RWPE2 (cell line): ENCODE measurements at regions not wholly inside any gene's neighbourhood (a gene's known extent, or its start where the extent isn't known, plus 50 kb on each side); places are given as distances from the start of the nearest gene placed in this dataset.

Experiments used
- ATAC-seq: fragments of 200-7000 bp; cut with Tn5 transposase; 3 replicates; pipeline ENCODE4 v1.9.1; 2021; ENCODE audit warnings: low read depth
- DNase-seq: peaks from one replicate; pipeline ENCODE4 v3.0.0-alpha.2; 2020; ENCODE audit warnings: low spot score
- H3K27ac ChIP-seq: fragments of 450-650 bp; 2 replicates; pipeline ENCODE4 v1.5.1; 2017; ENCODE audit warnings: mild to moderate bottlenecking; ENCODE audit not compliant: poor library complexity, severe bottlenecking
- H3K27me3 ChIP-seq: fragments of 250-450 bp; sonication (Bioruptor Pico); 2 replicates; pipeline ENCODE4 v1.5.1; 2021; ENCODE audit warnings: mild to moderate bottlenecking, moderate library complexity; ENCODE audit not compliant: insufficient read depth, poor library complexity, severe bottlenecking
- H3K36me3 ChIP-seq: fragments of 250-450 bp; sonication (Bioruptor Pico); 2 replicates; pipeline ENCODE4 v1.5.1; 2020; ENCODE audit warnings: low read depth, mild to moderate bottlenecking, moderate library complexity
- H3K4me1 ChIP-seq: fragments of 250-450 bp; sonication (Bioruptor Pico); 2 replicates; pipeline ENCODE4 v1.5.1; 2021; ENCODE audit warnings: mild to moderate bottlenecking, moderate library complexity; ENCODE audit not compliant: insufficient read depth, poor library complexity, severe bottlenecking
- H3K4me3 ChIP-seq: fragments of 250-450 bp; sonication (Bioruptor Pico); 2 replicates; pipeline ENCODE4 v1.5.1; 2021; ENCODE audit warnings: mild to moderate bottlenecking, moderate library complexity; ENCODE audit not compliant: severe bottlenecking
- H3K9me3 ChIP-seq: fragments of 250-450 bp; sonication (Bioruptor Pico); 2 replicates; pipeline ENCODE4 v1.5.1; 2021; ENCODE audit warnings: mild to moderate bottlenecking, moderate library complexity; ENCODE audit not compliant: severe bottlenecking
- CTCF ChIP-seq: fragments of 450-650 bp; IDR thresholded peaks from one replicate; pipeline ENCODE4 v1.5.1; 2017; ENCODE audit warnings: mild to moderate bottlenecking, moderate library complexity; ENCODE audit not compliant: poor library complexity, severe bottlenecking

DNA sequence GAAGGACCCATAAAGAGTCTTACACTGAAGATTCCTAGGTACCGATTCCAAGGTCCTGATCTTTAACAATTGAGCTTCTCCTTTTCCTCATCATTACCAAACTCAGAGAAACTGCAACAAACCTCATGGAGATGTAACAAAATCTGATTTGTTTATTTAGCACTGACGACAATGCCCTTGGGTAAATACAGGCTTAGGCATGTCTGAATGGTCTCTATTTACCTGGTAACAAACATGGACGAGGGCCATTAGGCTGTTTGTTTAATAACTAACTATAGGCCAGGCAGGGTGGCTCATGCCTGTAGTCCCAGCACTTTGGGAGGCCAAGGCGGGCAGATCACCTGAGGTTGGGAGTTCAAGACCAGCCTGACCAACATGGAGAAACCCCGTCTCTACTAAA is 333.3 kb downstream of the AGTPBP1 start:
- H3K9me3 ChIP-seq, result no peaks in the 10 kb centered on the region
- H3K4me3 ChIP-seq, result no peak overlapping the region
- TF ChIP-seq CTCF, result no peak
- H3K36me3 ChIP-seq, result no peaks in the 10 kb centered on the region
- peaks cover 4% of the 10 kb centered on the region for H3K27me3 ChIP-seq
- ATAC-seq (no peak), DNase-seq (no peak)
- H3K27ac ChIP-seq, result no peak overlapping the region
- H3K4me1 ChIP-seq, result no peaks in the 10 kb centered on the region

GRCh38 chr9:85405566-85405950 is 336.2 kb downstream of the AGTPBP1 start:
- Histone ChIP-seq H3K36me3 (no peaks in the 10 kb centered on the region), H3K27ac (no peak overlapping the region), H3K4me1 (no peaks in the 10 kb centered on the region), H3K9me3 (no peaks in the 10 kb centered on the region), H3K27me3 (no peaks in the 10 kb centered on the region), H3K4me3 (no peak overlapping the region)
- TF ChIP-seq CTCF, result no peak
- ATAC-seq (no peak), DNase-seq (no peak)

DNA sequence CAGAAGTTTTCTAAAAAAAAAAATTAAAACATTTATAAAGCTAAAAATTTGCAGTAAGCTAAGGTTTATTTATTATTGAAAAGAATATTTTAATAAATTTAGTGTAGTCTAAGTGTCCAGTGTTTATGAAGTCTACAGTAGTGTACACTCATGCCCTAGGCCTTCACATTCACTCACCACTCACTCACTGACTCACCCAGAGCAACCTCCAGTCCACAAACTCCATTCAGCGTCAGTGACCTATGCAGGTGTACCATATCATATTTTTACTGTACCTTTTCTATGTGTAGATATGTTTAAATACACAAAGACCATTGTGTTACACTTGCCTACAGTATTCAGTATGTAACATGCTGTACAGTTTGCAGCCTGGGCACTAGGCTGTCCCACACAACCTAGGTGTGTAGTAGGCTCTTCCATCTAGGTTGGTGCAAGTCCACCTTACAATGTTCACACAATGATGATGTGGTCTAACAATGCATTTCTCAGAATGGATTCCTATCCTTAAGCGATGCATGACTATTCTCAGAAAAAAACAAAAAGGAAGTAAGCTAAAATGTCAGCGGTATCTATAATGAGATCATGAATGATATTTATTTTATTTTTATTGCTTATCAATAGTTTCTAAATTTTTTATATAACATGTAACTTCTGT is 336.7 kb downstream of the AGTPBP1 start:
- Histone ChIP-seq H3K9me3 (no peaks in the 10 kb centered on the region), H3K27ac (no peak overlapping the region), H3K4me1 (no peaks in the 10 kb centered on the region), H3K27me3 (no peaks in the 10 kb centered on the region), H3K36me3 (no peaks in the 10 kb centered on the region), H3K4me3 (no peak overlapping the region)
- DNase-seq (no peak), ATAC-seq (peak; percentile 71)
- no peak for TF ChIP-seq CTCF

- Histone ChIP-seq H3K9me3 (no peaks in the 10 kb centered on the region), H3K27ac (no peak overlapping the region), H3K4me1 (no peaks in the 10 kb centered on the region), H3K36me3 (no peaks in the 10 kb centered on the region), H3K4me3 (no peak overlapping the region), H3K27me3 (no peaks in the 10 kb centered on the region)
- no peak for DNase-seq
- TF ChIP-seq CTCF, result no peak
- no peak for ATAC-seq
These were observed 339.2 kb downstream of the AGTPBP1 start for GRCh38 chr9:85402551-85402950.

DNA sequence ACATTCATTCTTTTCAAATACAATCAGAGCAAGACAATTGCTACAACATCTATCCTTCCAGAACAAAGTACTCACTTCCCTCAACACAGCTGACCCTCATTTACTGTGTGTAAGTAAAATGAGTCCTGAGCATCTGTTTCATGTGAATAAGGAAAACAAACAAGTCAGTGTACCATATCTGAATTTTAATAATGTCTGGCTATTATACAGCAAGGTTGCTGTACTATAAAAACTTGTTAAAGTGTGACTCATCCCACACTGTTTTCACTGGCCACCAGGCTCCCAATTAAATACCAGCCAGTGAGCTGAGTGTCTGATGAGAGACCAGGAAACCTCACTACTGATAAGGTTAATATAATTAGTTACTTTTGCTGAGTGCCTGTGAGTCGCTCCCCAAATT is 339.8 kb downstream of the AGTPBP1 start:
- Histone ChIP-seq H3K36me3 (no peaks in the 10 kb centered on the region), H3K27ac (no peak overlapping the region), H3K4me1 (no peaks in the 10 kb centered on the region), H3K9me3 (no peaks in the 10 kb centered on the region), H3K4me3 (no peak overlapping the region), H3K27me3 (no peaks in the 10 kb centered on the region)
- TF ChIP-seq CTCF, result no peak
- ATAC-seq (peak; percentile 52; the same call in 1 of the 3 replicates), DNase-seq (no peak)
